ENCODE measurements at regions not wholly inside any gene's neighbourhood (a gene's known extent, or its start where the extent isn't known, plus 50 kb on each side); places are given as distances from the start of the nearest gene placed in this dataset.

- ATAC-seq, result no peak
- no peak for TF ChIP-seq ISL1 (CRISPR knock-in tag; IDR thresholded peaks at IDR 0.05)
- TF ChIP-seq TOX (CRISPR knock-in tag; IDR thresholded peaks at IDR 0.05; ENCODE audit: borderline replicate concordance), result no peak
- TF ChIP-seq ZC3H10 (CRISPR knock-in tag; IDR thresholded peaks at IDR 0.05), result no peak
These were observed 313.4 kb upstream of the BTBD3 start for GRCh38 chr20:11604339-11604738.

- TF ChIP-seq ISL1 (CRISPR knock-in tag; IDR thresholded peaks at IDR 0.05) (no peak), ZFP30 (CRISPR knock-in tag; IDR thresholded peaks at IDR 0.05) (no peak), TSHZ2 (CRISPR knock-in tag; IDR thresholded peaks at IDR 0.05) (no peak)
- ATAC-seq, result no peak
These were observed 310.6 kb upstream of the BTBD3 start for GRCh38 chr20:11607047-11607446.

- ATAC-seq, result no peak
These were observed 309.0 kb upstream of the BTBD3 start for GRCh38 chr20:11608736-11609135.

More at GRCh38 chr20:11608736-11609135, 309.0 kb upstream of the BTBD3 start:
- no peak for TF ChIP-seq ZNF70 (CRISPR knock-in tag; IDR thresholded peaks at IDR 0.05)
- TF ChIP-seq PATZ1 (CRISPR knock-in tag; IDR thresholded peaks at IDR 0.05; ENCODE audit: borderline replicate concordance), result no peak
- no peak for TF ChIP-seq RARB (CRISPR knock-in tag; IDR thresholded peaks at IDR 0.05)
- no peak for TF ChIP-seq TSHZ2 (CRISPR knock-in tag; IDR thresholded peaks at IDR 0.05)
- TF ChIP-seq ZFP30 (CRISPR knock-in tag; IDR thresholded peaks at IDR 0.05), result no peak
- TF ChIP-seq BACH2 (CRISPR knock-in tag; IDR thresholded peaks at IDR 0.05; ENCODE audit: borderline replicate concordance), result no peak
- no peak for TF ChIP-seq SNAI2 (CRISPR knock-in tag; IDR thresholded peaks at IDR 0.05)
- no peak for TF ChIP-seq TOX (CRISPR knock-in tag; IDR thresholded peaks at IDR 0.05; ENCODE audit: borderline replicate concordance)
- no peak for TF ChIP-seq CSRNP3 (CRISPR knock-in tag; IDR thresholded peaks at IDR 0.05)
- no peak for TF ChIP-seq ZNF8 (CRISPR knock-in tag; IDR thresholded peaks at IDR 0.05)
- TF ChIP-seq ARNTL (CRISPR knock-in tag; IDR thresholded peaks at IDR 0.05; ENCODE audit: borderline replicate concordance, low read depth), result no peak
- no peak for TF ChIP-seq ESRRG (CRISPR knock-in tag; IDR thresholded peaks at IDR 0.05)
- TF ChIP-seq ISL1 (CRISPR knock-in tag; IDR thresholded peaks at IDR 0.05), result no peak
- TF ChIP-seq OSR1 (CRISPR knock-in tag; IDR thresholded peaks at IDR 0.05), result no peak
- TF ChIP-seq ZC3H10 (CRISPR knock-in tag; IDR thresholded peaks at IDR 0.05), result no peak
- no peak for TF ChIP-seq POU6F1 (CRISPR knock-in tag; IDR thresholded peaks at IDR 0.05; ENCODE audit: borderline replicate concordance, low read depth)
- no peak for TF ChIP-seq ZFP3 (CRISPR knock-in tag; IDR thresholded peaks at IDR 0.05)
- no peak for TF ChIP-seq GLIS3 (CRISPR knock-in tag; IDR thresholded peaks at IDR 0.05)
